ENCODE measurements at regions not wholly inside any gene's neighbourhood (a gene's known extent, or its start where the extent isn't known, plus 50 kb on each side); places are given as distances from the start of the nearest gene placed in this dataset.

GRCh38 chr14:25753130-25753529, 703.2 kb upstream of the STXBP6 start:
- TF ChIP-seq CTCF (IDR thresholded peaks at IDR 0.05 in 8 of 11, conservative IDR thresholded peaks at IDR 0.05 in 3 of 11): no peak
- TF ChIP-seq POLR2AphosphoS5 (IDR thresholded peaks at IDR 0.05): no peak
- no peak for TF ChIP-seq POLR2A (IDR thresholded peaks at IDR 0.05)
